ENCODE measurements at regions not wholly inside any gene's neighbourhood (a gene's known extent, or its start where the extent isn't known, plus 50 kb on each side); places are given as distances from the start of the nearest gene placed in this dataset.
"Not testable (repeated sequence)": the region's sequence is repeated elsewhere in the genome, so short reads cannot be mapped to it uniquely, and the experiment has no call there.

GRCh38 chr1:144518439-144518838 lies 57.0 kb upstream of the NBPF15 start:
- not testable (repeated sequence) for TF ChIP-seq CTCF (IDR thresholded peaks at IDR 0.05; ENCODE audit: borderline replicate concordance, extremely low read depth, low read length, poor library complexity, severe bottlenecking); EZH2 (IDR thresholded peaks at IDR 0.05; ENCODE audit: borderline replicate concordance, low read depth, low read length, severe bottlenecking)

All from DND-41 (cell line).